ENCODE measurements at regions not wholly inside any gene's neighbourhood (a gene's known extent, or its start where the extent isn't known, plus 50 kb on each side); places are given as distances from the start of the nearest gene placed in this dataset.

GRCh38 chr5:174191850-174192655, 146.5 kb downstream of the NSG2 start:
- DNase-seq = no peak

DNA sequence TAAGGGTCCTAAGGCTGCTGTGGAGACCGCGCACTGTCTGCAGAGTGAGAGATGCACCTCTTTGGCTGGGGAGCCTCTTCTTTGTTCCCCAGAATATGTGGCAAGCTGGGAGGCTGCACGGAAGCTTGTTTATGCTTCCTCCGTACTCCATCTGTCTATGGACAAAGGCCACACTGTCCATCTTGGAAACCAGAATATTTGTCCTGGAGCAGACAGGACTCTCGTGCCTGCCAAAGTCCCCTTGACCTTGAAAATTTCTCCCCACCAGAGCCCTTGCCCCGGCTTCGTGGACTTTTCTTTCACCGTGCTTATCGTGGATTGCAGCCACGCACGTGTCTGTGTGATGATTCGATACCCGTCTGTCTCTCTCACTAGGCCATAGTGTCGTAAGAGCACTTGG, 147.4 kb downstream of the NSG2 start:
- no peak for DNase-seq

DNA sequence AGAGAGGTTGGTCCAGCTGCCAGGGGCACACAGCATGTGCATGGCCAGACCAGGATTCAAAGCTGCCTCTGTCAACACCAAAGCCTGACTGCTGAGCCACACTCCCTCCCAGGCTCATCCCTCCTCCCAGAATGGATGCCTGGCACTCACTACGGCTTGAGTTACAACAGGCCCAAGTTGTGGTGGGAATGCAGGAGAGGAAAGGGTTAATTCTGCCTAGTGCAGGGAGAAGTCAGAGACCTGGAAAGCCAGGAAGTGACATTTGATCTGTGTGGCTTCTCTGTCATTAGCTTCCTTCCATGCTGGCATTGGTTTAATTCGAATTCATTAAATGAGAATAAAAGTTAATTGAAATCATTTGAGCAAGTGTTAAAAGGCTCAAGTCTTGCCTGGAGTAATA, 150.0 kb downstream of the NSG2 start:
- no peak for DNase-seq

- DNase-seq = no peak
Observed at GRCh38 chr5:174197929-174198328, 152.4 kb downstream of the NSG2 start.

GRCh38 chr5:174198541-174198940, 153.0 kb downstream of the NSG2 start:
- no peak for DNase-seq

DNA sequence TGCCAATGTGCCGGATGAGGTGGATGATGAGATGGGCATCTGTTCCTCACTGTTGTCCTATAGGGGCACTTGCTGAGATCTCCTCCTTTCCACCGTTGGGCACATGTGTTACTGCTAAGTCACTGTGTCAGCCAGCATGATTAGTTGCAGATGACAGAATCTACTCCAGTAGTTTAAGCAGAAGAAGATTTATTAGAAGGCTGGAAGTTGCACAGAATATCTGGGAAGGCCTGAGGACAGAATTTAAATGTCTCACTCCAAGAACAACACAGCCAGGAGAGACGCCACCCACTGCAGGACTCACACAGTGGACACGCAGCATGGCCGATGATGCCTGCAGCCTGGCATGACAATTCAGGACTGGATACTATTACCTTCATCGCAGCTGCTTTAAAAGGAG, 157.5 kb downstream of the NSG2 start:
- DNase-seq = no peak

DNA sequence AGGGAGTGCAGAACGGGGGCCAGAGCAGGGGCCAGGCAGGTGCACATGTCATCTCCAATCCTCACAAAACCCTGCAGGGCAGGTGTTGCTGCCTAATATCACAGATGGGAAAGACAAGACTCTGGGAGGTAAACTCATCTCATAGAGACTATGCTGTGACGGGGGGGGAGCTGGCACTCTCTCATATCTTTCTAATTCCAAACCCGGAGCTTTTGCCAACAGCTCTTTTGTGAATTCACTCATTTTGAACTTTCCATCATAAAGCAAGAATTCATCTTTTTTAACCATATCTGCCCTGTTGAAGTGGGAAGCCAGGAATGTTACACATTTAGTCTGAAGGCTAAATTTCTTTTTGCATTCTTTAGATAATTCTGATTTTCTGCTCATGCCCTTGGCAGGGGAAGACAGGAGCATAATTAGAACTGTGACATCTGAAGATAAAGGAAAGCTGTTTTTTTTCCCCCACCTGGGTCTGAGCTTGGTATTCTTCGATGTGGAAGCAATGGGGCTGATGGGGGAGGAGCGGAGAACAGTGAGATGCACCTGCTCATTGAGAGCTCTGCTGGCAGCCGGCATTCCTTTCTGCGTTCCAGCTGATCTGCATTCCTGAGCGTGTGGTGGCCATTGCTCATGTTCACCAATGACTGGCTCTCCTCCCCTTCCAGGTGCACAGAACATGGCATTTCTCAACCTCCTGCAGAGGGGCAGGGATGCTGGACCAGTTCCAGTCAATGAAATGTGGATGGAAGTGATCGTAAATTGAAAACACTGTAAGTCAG, 159.2 kb downstream of the NSG2 start:
- no peak for DNase-seq

DNA sequence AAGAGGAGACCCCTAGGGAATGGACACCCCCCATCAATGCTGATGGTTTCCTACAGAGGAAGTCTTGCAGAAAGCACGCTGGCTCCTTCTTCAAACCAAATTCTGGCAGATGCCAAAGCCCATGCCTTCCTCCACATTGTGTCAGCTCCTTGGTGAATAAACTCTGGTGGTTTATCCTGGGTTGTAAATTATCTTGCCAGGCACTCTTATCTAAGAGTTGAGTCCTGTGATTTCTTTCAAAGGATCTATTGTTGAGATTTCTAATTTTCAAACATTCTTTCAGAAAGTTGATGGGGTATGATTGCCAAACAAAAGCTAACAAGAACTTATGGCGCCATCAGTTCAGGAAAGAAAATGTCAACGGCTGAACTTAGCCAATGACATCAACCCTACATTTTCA, 160.4 kb downstream of the NSG2 start:
- no peak for DNase-seq

DNA sequence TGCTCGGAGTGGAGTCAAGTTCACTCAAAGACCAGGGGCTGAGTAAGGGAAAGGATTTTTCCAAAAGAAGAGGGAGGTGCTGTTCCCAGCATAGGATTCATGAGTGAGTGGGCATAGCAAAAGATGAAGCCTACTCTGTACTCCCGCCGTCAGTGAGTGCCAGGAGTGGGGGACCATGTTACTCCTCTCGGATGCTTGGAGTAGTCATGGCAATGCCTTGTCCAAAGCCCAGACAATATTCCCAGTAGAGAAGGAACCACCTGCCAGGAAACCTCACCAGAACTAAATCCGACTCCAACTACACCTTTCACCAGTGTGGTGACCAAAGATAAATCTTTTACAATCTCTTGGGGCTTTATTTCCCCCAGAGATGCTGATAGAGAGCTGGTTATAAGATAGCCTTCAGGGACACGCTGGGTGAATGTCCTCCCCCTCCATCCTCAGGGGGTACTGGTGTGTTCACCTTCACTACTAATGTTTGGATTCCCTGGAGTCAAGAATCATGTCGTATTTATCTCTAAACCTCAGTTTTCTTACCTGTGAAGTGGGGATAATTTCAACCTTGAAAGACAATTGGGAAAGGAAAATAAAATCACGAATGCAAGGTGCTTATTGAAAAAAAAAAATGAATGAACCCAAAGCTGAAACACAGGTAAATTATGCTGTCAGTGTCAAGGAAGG, 165.2 kb downstream of the NSG2 start:
- DNase-seq = no peak

GRCh38 chr5:174211277-174211626, 165.7 kb downstream of the NSG2 start:
- no peak for DNase-seq

- no peak for DNase-seq
Observed at GRCh38 chr5:174217527-174217926, 172.0 kb downstream of the NSG2 start.

- no peak for DNase-seq
Observed at GRCh38 chr5:174218162-174218561, 172.7 kb downstream of the NSG2 start.

DNA sequence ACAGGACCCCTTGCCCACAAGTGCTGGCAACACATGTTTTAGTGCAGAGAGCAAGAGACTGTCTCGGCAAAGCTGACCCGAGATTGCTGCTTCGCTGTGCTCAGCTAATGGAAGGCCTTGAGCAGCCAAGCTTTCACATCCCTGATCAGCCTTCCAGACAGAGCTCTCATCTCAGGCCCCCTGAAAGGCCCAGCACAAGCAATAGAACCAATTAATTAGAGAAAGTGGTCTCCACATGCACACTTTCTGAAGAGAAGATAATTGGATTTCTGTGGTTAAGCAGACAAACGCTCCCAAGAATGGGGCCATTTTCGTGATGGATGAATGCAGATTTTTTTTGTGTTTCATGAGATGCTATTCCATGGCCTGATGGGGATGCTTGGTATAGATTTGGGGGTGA, 174.9 kb downstream of the NSG2 start:
- DNase-seq = no peak

- no peak for DNase-seq
Observed at GRCh38 chr5:174221436-174221835, 175.9 kb downstream of the NSG2 start.

DNA sequence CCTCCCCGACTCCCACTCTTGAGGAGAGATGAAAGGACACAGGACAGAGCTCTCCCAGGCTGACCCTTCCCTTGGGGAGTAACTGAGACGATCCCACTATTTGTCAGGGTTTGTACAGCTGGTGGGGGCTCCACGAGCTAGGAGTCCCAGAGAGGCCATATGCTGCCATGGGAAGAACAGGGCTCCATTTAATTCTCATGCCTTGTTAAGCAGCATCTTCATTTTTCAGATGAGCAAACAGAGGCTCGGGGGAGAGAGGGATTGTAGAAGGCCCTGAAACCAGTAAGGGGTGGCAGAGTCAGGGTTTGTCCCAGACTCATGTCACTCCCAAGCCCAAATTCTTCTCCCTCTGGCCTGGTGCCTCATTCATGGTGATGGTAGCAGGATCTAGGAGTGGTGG, 176.4 kb downstream of the NSG2 start:
- DNase-seq = no peak

- no peak for DNase-seq
Observed at GRCh38 chr5:174222891-174223290, 177.4 kb downstream of the NSG2 start.

- DNase-seq = no peak
Observed at GRCh38 chr5:174223355-174223754, 177.8 kb downstream of the NSG2 start.

DNA sequence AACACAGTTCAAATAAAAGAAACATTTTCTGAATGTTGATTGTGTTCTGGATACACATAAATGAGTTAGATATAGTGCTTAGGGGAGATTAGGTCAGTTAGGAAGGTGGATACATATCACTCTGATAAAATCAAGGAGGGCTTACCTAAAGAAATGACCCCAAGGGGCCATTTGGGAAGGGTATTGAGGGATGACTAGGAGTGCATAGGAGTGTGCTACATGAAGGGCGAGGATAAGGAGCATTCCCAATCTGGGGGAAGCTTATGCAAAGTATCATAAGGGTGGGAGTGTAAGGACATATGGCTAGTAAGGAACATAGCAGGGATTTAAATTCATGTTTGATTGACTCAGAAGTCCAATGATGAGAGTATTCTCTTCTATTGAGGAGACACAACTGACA, 183.6 kb downstream of the NSG2 start:
- no peak for DNase-seq

- no peak for DNase-seq
Observed at GRCh38 chr5:174229514-174230370, 184.2 kb downstream of the NSG2 start.

- no peak for DNase-seq
Observed at GRCh38 chr5:174231956-174232487, 186.5 kb downstream of the NSG2 start.

DNA sequence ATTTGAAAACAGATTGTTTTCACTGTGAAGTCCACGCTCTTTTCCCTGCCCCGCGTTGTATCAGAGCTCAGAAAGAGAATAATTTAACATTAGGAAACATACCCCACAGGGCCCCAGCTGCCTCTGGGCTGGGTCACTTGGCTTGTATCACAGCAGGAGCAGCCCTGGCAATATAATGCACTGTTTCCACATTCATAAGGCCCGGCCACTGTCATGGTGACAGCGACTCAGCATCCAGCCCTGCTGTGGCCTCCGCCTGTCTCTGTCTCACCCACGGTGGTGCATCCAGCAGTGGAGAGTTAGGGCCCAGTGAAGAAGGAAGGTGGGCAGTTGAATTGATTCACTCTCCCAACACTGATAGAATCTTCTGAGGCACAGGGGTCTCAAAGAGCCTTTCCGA, 188.9 kb downstream of the NSG2 start:
- DNase-seq = no peak

DNA sequence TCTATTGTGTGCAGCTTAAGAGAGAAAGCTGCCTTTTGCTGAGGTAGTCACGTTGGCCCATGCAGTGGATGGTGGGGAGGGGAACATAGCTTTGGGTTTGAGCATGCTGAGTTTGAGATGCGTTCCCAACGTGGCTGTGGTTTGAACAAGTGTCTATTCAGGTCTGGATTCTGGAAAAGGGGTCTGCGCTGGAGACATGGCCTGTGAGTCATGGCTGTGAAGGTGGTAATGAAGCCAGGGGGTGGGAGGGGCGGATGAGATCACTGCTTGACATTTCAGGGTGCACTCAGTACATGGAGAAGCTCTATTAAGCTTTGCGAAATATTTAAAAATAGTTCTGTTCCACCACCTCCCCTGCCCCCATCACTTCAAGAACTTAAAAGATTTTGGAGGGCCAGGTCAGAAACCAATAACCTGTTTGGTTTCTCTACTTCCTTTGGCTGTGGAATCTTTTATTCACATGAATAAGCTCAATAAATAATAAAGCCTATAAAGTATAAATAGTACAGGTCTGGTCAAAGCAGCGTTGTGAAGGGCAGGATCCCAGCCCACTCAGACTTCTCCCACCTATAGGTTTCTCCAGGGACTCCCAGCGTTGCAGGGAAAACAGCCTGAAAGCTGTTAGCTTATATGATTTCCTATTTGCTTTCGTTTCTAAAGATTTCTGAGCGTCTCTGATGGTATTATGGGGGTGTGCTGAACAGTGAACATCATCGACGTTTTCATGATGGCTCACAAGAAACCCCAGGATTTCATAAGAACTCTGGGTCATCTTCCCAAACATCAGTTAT, 189.9 kb downstream of the NSG2 start:
- no peak for DNase-seq
